Sigmoid colon (tissue), 4 donors: ENCODE measurements at regions not wholly inside any gene's neighbourhood (a gene's known extent, or its start where the extent isn't known, plus 50 kb on each side); places are given as distances from the start of the nearest gene placed in this dataset.

ENCODE experiments used
- EP300 ChIP-seq, 4 donors: sonication (generic); formaldehyde crosslinking; IDR thresholded peaks; one replicate each; pipeline ENCODE4 v1.6.1; 2017; ENCODE audit warnings: antibody characterized with exemption in 4 of 4
- POLR2A ChIP-seq, 2 donors: fragments of 450-650 bp; IDR thresholded peaks; one replicate each; pipeline ENCODE4 v1.6.1; 2016; ENCODE audit warnings: antibody characterized with exemption in 2 of 2, mild to moderate bottlenecking in 2 of 2, moderate library complexity in 2 of 2
- POLR2AphosphoS5 ChIP-seq, 4 donors: sonication (generic); formaldehyde crosslinking; IDR thresholded peaks; one replicate each; pipeline ENCODE4 v1.6.1; 2017; ENCODE audit warnings: antibody characterized with exemption in 4 of 4
- TF ChIP-seq, protein P1 (sequence below), 4 experiments: fragments of 450-650 bp in 3 of 4; fragments of 200-600 bp in 1 of 4; IDR thresholded peaks; one replicate each; pipeline ENCODE4 v1.5.1; 2016 to 2019; ENCODE audit warnings: antibody characterized with exemption in 4 of 4, mild to moderate bottlenecking in 3 of 4, moderate library complexity in 2 of 4

DNA sequence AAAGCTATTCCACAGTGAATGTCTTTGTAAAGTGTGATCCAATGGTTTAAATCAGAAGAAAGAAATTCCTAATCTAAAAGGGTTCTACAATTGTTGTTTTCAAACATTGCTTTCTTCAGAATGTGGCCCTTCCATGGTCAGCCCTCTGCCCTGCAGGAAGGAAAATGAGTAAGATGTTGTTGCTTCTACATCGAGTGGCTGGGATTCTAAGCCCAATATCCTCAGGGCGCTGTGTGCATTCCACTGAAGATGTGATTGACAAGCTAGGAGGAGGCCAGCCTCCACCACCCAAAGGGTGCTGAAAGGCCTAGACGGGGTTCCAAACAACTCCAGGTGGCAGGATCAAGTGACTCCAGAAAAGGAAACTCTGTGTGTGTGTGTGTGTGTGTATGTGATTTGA lies 316.9 kb upstream of the TSHZ3 start:
- TF ChIP-seq, protein P1, sequence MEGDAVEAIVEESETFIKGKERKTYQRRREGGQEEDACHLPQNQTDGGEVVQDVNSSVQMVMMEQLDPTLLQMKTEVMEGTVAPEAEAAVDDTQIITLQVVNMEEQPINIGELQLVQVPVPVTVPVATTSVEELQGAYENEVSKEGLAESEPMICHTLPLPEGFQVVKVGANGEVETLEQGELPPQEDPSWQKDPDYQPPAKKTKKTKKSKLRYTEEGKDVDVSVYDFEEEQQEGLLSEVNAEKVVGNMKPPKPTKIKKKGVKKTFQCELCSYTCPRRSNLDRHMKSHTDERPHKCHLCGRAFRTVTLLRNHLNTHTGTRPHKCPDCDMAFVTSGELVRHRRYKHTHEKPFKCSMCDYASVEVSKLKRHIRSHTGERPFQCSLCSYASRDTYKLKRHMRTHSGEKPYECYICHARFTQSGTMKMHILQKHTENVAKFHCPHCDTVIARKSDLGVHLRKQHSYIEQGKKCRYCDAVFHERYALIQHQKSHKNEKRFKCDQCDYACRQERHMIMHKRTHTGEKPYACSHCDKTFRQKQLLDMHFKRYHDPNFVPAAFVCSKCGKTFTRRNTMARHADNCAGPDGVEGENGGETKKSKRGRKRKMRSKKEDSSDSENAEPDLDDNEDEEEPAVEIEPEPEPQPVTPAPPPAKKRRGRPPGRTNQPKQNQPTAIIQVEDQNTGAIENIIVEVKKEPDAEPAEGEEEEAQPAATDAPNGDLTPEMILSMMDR (IDR thresholded peaks at IDR 0.05), result no peak
- no peak for TF ChIP-seq POLR2A (IDR thresholded peaks at IDR 0.05)
- TF ChIP-seq POLR2AphosphoS5 (IDR thresholded peaks at IDR 0.05), result no peak
- TF ChIP-seq EP300 (IDR thresholded peaks at IDR 0.05), result no peak
